Activated naive CD4-positive, alpha-beta T cell treated with anti-CD3 and anti-CD28 coated beads, Interleukin-2, amount 10 ng/mL, durations not matched to agents 7 days and 5 days (primary cell): ENCODE measurements at regions not wholly inside any gene's neighbourhood (a gene's known extent, or its start where the extent isn't known, plus 50 kb on each side); places are given as distances from the start of the nearest gene placed in this dataset.

Experiments
- CTCF ChIA-PET: fragments of 350-600 bp; sonication (Branson Sonifier 250); formaldehyde crosslinking; loops from one replicate; lab custom pipeline; 2021; ENCODE audit warnings: antibody characterized with exemption; lab: Charles Lee
- DNase-seq: peaks from one replicate; pipeline ENCODE4 v3.0.0-alpha.2; 2020
- H3K27ac Mint-ChIP-seq: one replicate; pipeline ENCODE4 v1.8.0; 2021; ENCODE audit warnings: mild to moderate bottlenecking, moderate library complexity, mixed read lengths
- H3K27me3 Mint-ChIP-seq: one replicate; pipeline ENCODE4 v1.8.0; 2021; ENCODE audit warnings: mild to moderate bottlenecking, mixed read lengths
- H3K36me3 Mint-ChIP-seq: one replicate; pipeline ENCODE4 v1.8.0; 2021; ENCODE audit warnings: mixed read lengths
- H3K4me1 Mint-ChIP-seq: one replicate; pipeline ENCODE4 v1.8.0; 2021; ENCODE audit warnings: mixed read lengths
- H3K4me3 Mint-ChIP-seq: one replicate; pipeline ENCODE4 v1.8.0; 2021; ENCODE audit warnings: mild to moderate bottlenecking, moderate library complexity, mixed read lengths
- H3K9me3 Mint-ChIP-seq: one replicate; pipeline ENCODE4 v1.8.0; 2021; ENCODE audit warnings: mixed read lengths

- H3K27ac Mint-ChIP-seq = no peak overlapping the region
- no peak for DNase-seq
- H3K27me3 Mint-ChIP-seq = no peaks in the 10 kb centered on the region
- no peaks in the 10 kb centered on the region for H3K36me3 Mint-ChIP-seq
- H3K9me3 Mint-ChIP-seq = no peaks in the 10 kb centered on the region
- CTCF ChIA-PET = interaction anchor here (1.1 to 2.2 kb wide), 2 partner anchors 18 to 34 kb away, joined by 4 to 8 read pairs; no protein-coding TSS in a partner anchor
- H3K4me3 Mint-ChIP-seq = no peak overlapping the region
- H3K4me1 Mint-ChIP-seq = peaks cover 12% of the 10 kb centered on the region
Measured at GRCh38 chr3:87332789-87333188, 56.4 kb upstream of the POU1F1 start.

DNA sequence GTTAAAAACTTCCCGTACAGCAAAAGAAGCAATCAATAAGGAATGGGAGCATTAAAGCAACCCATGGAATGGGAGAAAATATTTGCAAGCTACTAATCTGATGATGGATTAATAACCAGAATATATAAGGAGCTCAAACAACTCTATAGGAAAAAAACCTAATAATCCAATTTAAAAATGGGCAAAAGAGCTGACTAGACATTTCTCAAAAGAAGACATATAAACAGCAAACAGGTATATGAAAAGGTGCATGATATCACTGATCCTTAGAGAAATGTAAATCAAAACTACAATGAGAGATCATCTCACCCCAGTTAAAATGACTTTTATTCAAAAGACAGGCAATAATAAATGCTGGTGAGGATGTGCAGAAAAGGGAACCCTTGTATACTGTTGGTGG, 52.7 kb upstream of the POU1F1 start:
- CTCF ChIA-PET = no interaction called here
- Mint-ChIP-seq H3K9me3 (no peaks in the 10 kb centered on the region), H3K27me3 (no peaks in the 10 kb centered on the region), H3K4me3 (no peak overlapping the region), H3K36me3 (no peaks in the 10 kb centered on the region), H3K4me1 (peaks cover 12% of the 10 kb centered on the region), H3K27ac (no peak overlapping the region)
- no peak for DNase-seq
